HL-60 (cell line): ENCODE measurements at regions not wholly inside any gene's neighbourhood (a gene's known extent, or its start where the extent isn't known, plus 50 kb on each side); places are given as distances from the start of the nearest gene placed in this dataset.

Experiments used
- GABPA ChIP-seq: IDR thresholded peaks from 2 replicates; pipeline ENCODE4 v1.6.1; 2012; ENCODE audit warnings: low read depth
- TF ChIP-seq, protein P1 (sequence below): IDR thresholded peaks from one replicate; pipeline ENCODE4 v1.5.1; 2011; ENCODE audit warnings: low read length, control low read depth, inconsistent platforms; ENCODE audit not compliant: insufficient read depth
- TF ChIP-seq, protein P2 (sequence below): IDR thresholded peaks from 2 replicates; pipeline ENCODE4 v1.6.1; 2012; ENCODE audit warnings: low read depth; ENCODE audit not compliant: insufficient replicate concordance

DNA sequence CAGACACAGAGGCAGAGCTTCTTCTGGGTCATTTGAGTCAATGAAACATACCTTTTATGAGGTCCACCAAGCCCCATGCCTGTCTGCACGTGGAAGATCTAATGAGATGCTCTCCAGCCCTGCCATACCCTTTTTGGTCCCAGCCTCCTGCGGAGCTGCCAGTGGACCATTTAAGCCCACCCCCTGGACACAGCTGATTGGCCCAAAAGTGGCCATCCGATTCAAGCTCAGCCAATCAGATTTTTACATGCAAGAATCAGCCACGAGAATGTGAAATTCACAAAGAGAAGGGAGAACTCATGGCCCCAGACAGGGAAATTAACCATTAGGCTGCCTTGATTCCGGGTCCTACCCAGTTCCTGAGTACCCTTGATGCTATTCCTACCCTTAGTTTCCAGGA, 231.0 kb upstream of the EEF2KMT start:
- TF ChIP-seq, protein P1, sequence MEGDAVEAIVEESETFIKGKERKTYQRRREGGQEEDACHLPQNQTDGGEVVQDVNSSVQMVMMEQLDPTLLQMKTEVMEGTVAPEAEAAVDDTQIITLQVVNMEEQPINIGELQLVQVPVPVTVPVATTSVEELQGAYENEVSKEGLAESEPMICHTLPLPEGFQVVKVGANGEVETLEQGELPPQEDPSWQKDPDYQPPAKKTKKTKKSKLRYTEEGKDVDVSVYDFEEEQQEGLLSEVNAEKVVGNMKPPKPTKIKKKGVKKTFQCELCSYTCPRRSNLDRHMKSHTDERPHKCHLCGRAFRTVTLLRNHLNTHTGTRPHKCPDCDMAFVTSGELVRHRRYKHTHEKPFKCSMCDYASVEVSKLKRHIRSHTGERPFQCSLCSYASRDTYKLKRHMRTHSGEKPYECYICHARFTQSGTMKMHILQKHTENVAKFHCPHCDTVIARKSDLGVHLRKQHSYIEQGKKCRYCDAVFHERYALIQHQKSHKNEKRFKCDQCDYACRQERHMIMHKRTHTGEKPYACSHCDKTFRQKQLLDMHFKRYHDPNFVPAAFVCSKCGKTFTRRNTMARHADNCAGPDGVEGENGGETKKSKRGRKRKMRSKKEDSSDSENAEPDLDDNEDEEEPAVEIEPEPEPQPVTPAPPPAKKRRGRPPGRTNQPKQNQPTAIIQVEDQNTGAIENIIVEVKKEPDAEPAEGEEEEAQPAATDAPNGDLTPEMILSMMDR = no peak
- TF ChIP-seq, protein P2, sequence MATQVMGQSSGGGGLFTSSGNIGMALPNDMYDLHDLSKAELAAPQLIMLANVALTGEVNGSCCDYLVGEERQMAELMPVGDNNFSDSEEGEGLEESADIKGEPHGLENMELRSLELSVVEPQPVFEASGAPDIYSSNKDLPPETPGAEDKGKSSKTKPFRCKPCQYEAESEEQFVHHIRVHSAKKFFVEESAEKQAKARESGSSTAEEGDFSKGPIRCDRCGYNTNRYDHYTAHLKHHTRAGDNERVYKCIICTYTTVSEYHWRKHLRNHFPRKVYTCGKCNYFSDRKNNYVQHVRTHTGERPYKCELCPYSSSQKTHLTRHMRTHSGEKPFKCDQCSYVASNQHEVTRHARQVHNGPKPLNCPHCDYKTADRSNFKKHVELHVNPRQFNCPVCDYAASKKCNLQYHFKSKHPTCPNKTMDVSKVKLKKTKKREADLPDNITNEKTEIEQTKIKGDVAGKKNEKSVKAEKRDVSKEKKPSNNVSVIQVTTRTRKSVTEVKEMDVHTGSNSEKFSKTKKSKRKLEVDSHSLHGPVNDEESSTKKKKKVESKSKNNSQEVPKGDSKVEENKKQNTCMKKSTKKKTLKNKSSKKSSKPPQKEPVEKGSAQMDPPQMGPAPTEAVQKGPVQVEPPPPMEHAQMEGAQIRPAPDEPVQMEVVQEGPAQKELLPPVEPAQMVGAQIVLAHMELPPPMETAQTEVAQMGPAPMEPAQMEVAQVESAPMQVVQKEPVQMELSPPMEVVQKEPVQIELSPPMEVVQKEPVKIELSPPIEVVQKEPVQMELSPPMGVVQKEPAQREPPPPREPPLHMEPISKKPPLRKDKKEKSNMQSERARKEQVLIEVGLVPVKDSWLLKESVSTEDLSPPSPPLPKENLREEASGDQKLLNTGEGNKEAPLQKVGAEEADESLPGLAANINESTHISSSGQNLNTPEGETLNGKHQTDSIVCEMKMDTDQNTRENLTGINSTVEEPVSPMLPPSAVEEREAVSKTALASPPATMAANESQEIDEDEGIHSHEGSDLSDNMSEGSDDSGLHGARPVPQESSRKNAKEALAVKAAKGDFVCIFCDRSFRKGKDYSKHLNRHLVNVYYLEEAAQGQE = no peak
- TF ChIP-seq GABPA = no peak
